GM12878 (cell line): ENCODE measurements at regions not wholly inside any gene's neighbourhood (a gene's known extent, or its start where the extent isn't known, plus 50 kb on each side); places are given as distances from the start of the nearest gene placed in this dataset.

ENCODE experiments used
- ATAC-seq: fragments of 200-7000 bp; cut with Tn5 transposase; 3 replicates; pipeline ENCODE4 v1.9.1; 2020; ENCODE audit warnings: mild to moderate bottlenecking, moderate library complexity
- BruUV-seq: library from RNA; stranded (reverse); fragments of 400-500 nt; replicated peaks from 2 replicates; lab custom pipeline; 2021; lab: Mats Ljungman, UMichigan
- CTCF ChIA-PET: fragments of 300-600 bp; sonication (Branson Sonifier 250); formaldehyde crosslinking; extraction: SDS; loops from one replicate; lab custom pipeline; 2021; ENCODE audit warnings: inconsistent platforms; lab: Yijun Ruan, JAX
- POLR2A ChIA-PET: fragments of 350-600 bp; formaldehyde crosslinking; extraction: SDS; loops from one replicate; lab custom pipeline; 2021; ENCODE audit warnings: inconsistent platforms; lab: Charles Lee
- RAD21 ChIA-PET: fragments of 300-600 bp; sonication (Branson Sonifier 250); formaldehyde crosslinking; loops from one replicate; lab custom pipeline; 2023; ENCODE audit warnings: antibody characterized with exemption; ENCODE audit not compliant: unreplicated experiment; lab: Charles Lee
- SMC1A ChIA-PET: fragments of 300-600 bp; sonication (Branson Sonifier 250); formaldehyde crosslinking; loops from one replicate; lab custom pipeline; 2023; ENCODE audit not compliant: unreplicated experiment, uncharacterized antibody; lab: Charles Lee
- DNase-seq: peaks from one replicate; pipeline ENCODE4 v3.0.0-alpha.2; 2011; ENCODE audit warnings: low read depth, low spot score
- FAIRE-seq: peaks from 3 replicates; lab custom pipeline; 2011; peaks lifted over from hg19 to GRCh38; lab: Jason Lieb, UNC
- H2AFZ ChIP-seq: 2 replicates; pipeline ENCODE4 v1.6.0; 2011; ENCODE audit warnings: low read depth, low read length, control low read depth; ENCODE audit not compliant: control insufficient read depth
- H3K27ac ChIP-seq: 2 replicates; pipeline ENCODE4 v1.5.1; 2011; ENCODE audit warnings: control low read depth; ENCODE audit not compliant: control insufficient read depth, insufficient read depth
- H3K27me3 ChIP-seq, 2 experiments: replicated peaks in 1 of 2; 2 replicates each; pipeline versions ENCODE4 v1.6.0 to v1.6.1; 2011; ENCODE audit warnings: low read length in 1 of 2; ENCODE audit not compliant: control insufficient read depth in 2 of 2, insufficient read depth in 2 of 2
- H3K36me3 ChIP-seq, 2 experiments: 2 replicates each; pipeline ENCODE4 v1.5.1; 2011; ENCODE audit warnings: low read length in 1 of 2; ENCODE audit not compliant: control insufficient read depth in 2 of 2, insufficient read depth in 2 of 2
- H3K4me1 ChIP-seq: 2 replicates; pipeline ENCODE4 v1.6.1; 2011; ENCODE audit warnings: mild to moderate bottlenecking, low read length, moderate library complexity, mixed read lengths; ENCODE audit not compliant: control insufficient read depth, insufficient read depth
- H3K4me2 ChIP-seq: 2 replicates; pipeline ENCODE4 v1.6.0; 2011; ENCODE audit warnings: control low read depth; ENCODE audit not compliant: control insufficient read depth, insufficient read depth
- H3K4me3 ChIP-seq: fragments of 200-600 bp; sonication (generic); 2 replicates; pipeline ENCODE4 v1.5.1; 2016
- H3K79me2 ChIP-seq: 2 replicates; pipeline ENCODE4 v1.6.0; 2011; ENCODE audit warnings: low read length; ENCODE audit not compliant: control insufficient read depth, insufficient read depth
- H3K9ac ChIP-seq: 2 replicates; pipeline ENCODE4 v1.8.0; 2011; ENCODE audit warnings: low read length, control low read depth, mixed read lengths; ENCODE audit not compliant: control insufficient read depth, insufficient read depth
- H3K9me3 ChIP-seq: replicated peaks from 3 replicates; pipeline ENCODE4 v1.5.1; 2011; ENCODE audit warnings: mild to moderate bottlenecking, low read length; ENCODE audit not compliant: control insufficient read depth, insufficient read depth
- H4K20me1 ChIP-seq: 2 replicates; pipeline ENCODE4 v1.6.0; 2011; ENCODE audit not compliant: control insufficient read depth, insufficient read depth
- JUNB ChIP-seq: IDR thresholded peaks from 2 replicates; pipeline ENCODE4 v1.6.1; 2016; ENCODE audit warnings: antibody characterized with exemption, mild to moderate bottlenecking
- POLR2A ChIP-seq: IDR thresholded peaks from 2 replicates; pipeline ENCODE4 v1.6.1; 2011; ENCODE audit warnings: low read depth, mild to moderate bottlenecking, low read length
- RCOR1 ChIP-seq: conservative IDR thresholded peaks from 2 replicates; pipeline ENCODE4 v1.6.1; 2012; ENCODE audit warnings: low read depth, low read length, improper control_type of control experiment
- ZNF207 ChIP-seq: fragments of 450-650 bp; IDR thresholded peaks from 2 replicates; pipeline ENCODE4 v1.6.1; 2014; ENCODE audit warnings: antibody characterized with exemption, mild to moderate bottlenecking, borderline replicate concordance
- WGBS: methylation state at CpG from one replicate; pipeline ENCODE4 v1.1.6; 2016; ENCODE audit warnings: low lambda C conversion rate; ENCODE audit not compliant: insufficient replicate concordance, insufficient coverage; ENCODE audit errors: missing lambda C conversion rate; 5-methylcytosine and 5-hydroxymethylcytosine counted together
- in situ Hi-C: fragments of 300-500 bp; cut with MboI; formaldehyde crosslinking; loops from 9 replicates; pipeline ENCODE4 v1.14.3; 2018; ENCODE audit warnings: mixed read lengths
- intact Hi-C: fragments of 100-400 bp; cut with micrococcal nuclease; formaldehyde crosslinking; loops from one replicate; pipeline ENCODE4 v1.14.2; 2022; ENCODE audit not compliant: unreplicated experiment
- TF ChIP-seq, protein P1 (sequence below): fragments of 450-650 bp; IDR thresholded peaks from 2 replicates; pipeline ENCODE4 v1.6.1; 2014; ENCODE audit warnings: mild to moderate bottlenecking
- TF ChIP-seq, protein P2 (sequence below): fragments of 450-650 bp; IDR thresholded peaks from 2 replicates; pipeline ENCODE4 v1.6.1; 2017; ENCODE audit warnings: mild to moderate bottlenecking, moderate library complexity

DNA sequence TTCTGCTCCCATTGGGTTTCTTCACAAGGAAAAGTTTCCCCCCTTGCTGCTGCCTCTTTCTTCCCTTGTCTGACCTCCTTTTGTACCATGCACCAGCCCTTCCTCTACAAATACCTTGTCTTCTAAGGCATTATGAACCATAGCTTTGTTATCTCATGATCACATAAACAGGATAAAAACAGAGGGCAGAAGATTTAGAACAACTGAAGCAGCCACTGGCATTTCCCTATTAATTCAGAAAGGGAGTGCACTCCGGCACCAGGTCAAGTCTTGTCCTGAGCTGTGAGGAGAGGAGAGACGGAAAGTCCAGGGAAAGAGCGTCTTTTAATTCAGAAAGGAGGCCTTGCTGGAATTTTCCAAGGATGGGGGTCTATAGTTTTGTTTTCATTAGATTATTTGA, 281.7 kb downstream of the RCHY1 start:
- H2AFZ ChIP-seq, result no peak overlapping the region
- no peak for DNase-seq
- no peak for FAIRE-seq
- in situ Hi-C loops, result no loop called here
- no peaks in the 10 kb centered on the region for H3K36me3 ChIP-seq
- peaks cover 11% of the 10 kb centered on the region for H3K4me1 ChIP-seq
- no peaks in the 10 kb centered on the region for H4K20me1 ChIP-seq
- no peak overlapping the region for H3K4me3 ChIP-seq
- H3K27me3 ChIP-seq, result no peaks in the 10 kb centered on the region
- ChIA-PET POLR2A (no interaction called here), RAD21 (no interaction called here), CTCF (interaction anchor here (0.9 kb wide), 1 partner anchor 56 kb away, joined by 3 read pairs; no protein-coding TSS in a partner anchor), SMC1A (no interaction called here)
- no peak overlapping the region for H3K27ac ChIP-seq
- H3K4me2 ChIP-seq, result no peak overlapping the region
- TF ChIP-seq POLR2A (no peak), JUNB (no peak), ZNF207 (no peak), RCOR1 (no peak)
- TF ChIP-seq, protein P1, sequence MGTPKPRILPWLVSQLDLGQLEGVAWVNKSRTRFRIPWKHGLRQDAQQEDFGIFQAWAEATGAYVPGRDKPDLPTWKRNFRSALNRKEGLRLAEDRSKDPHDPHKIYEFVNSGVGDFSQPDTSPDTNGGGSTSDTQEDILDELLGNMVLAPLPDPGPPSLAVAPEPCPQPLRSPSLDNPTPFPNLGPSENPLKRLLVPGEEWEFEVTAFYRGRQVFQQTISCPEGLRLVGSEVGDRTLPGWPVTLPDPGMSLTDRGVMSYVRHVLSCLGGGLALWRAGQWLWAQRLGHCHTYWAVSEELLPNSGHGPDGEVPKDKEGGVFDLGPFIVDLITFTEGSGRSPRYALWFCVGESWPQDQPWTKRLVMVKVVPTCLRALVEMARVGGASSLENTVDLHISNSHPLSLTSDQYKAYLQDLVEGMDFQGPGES, result no peak
- TF ChIP-seq, protein P2, sequence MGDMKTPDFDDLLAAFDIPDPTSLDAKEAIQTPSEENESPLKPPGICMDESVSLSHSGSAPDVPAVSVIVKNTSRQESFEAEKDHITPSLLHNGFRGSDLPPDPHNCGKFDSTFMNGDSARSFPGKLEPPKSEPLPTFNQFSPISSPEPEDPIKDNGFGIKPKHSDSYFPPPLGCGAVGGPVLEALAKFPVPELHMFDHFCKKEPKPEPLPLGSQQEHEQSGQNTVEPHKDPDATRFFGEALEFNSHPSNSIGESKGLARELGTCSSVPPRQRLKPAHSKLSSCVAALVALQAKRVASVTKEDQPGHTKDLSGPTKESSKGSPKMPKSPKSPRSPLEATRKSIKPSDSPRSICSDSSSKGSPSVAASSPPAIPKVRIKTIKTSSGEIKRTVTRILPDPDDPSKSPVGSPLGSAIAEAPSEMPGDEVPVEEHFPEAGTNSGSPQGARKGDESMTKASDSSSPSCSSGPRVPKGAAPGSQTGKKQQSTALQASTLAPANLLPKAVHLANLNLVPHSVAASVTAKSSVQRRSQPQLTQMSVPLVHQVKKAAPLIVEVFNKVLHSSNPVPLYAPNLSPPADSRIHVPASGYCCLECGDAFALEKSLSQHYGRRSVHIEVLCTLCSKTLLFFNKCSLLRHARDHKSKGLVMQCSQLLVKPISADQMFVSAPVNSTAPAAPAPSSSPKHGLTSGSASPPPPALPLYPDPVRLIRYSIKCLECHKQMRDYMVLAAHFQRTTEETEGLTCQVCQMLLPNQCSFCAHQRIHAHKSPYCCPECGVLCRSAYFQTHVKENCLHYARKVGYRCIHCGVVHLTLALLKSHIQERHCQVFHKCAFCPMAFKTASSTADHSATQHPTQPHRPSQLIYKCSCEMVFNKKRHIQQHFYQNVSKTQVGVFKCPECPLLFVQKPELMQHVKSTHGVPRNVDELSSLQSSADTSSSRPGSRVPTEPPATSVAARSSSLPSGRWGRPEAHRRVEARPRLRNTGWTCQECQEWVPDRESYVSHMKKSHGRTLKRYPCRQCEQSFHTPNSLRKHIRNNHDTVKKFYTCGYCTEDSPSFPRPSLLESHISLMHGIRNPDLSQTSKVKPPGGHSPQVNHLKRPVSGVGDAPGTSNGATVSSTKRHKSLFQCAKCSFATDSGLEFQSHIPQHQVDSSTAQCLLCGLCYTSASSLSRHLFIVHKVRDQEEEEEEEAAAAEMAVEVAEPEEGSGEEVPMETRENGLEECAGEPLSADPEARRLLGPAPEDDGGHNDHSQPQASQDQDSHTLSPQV, result no peak
- WGBS, result 28% methylated on average over 3 of the region's 3 CpGs
- no peak overlapping the region for H3K9ac ChIP-seq
- H3K9me3 ChIP-seq, result no peaks in the 10 kb centered on the region
- intact Hi-C loops, result no loop called here
- ATAC-seq, result no peak
- no peaks in the 10 kb centered on the region for H3K79me2 ChIP-seq
- BruUV-seq, result no TSS peak
